K562 (cell line): ENCODE measurements at regions not wholly inside any gene's neighbourhood (a gene's known extent, or its start where the extent isn't known, plus 50 kb on each side); places are given as distances from the start of the nearest gene placed in this dataset.

ENCODE experiments used
- ATAC-seq: fragments of 200-7000 bp; cut with Tn5 transposase; 3 replicates; pipeline ENCODE4 v1.9.1; 2020; ENCODE audit warnings: moderate library complexity
- BruUV-seq: library from RNA; stranded (reverse); fragments of 400-500 nt; replicated peaks from 2 replicates; lab custom pipeline; 2021; lab: Mats Ljungman, UMichigan
- CTCF ChIA-PET: fragments of 300-600 bp; formaldehyde crosslinking; extraction: SDS; loops from one replicate; lab custom pipeline; 2021; ENCODE audit warnings: low intra/inter-chr PET ratio; lab: Yijun Ruan, JAX
- POLR2A ChIA-PET: fragments of 300-600, 350-650 bp; sonication (Branson Sonifier 250); formaldehyde crosslinking; extraction: SDS; loops from one replicate; lab custom pipeline; 2021; ENCODE audit warnings: antibody characterized with exemption, inconsistent platforms; lab: Yijun Ruan, JAX
- DNase-seq, 4 experiments: peaks; one replicate each; pipeline versions ENCODE4 v3.0.0 to v3.0.0-alpha.2; 2011 to 2018; ENCODE audit warnings: low spot score in 3 of 4, mixed read lengths in 3 of 4; ENCODE audit errors: extremely low read depth in 1 of 4
- FAIRE-seq: peaks from 2 replicates; lab custom pipeline; 2011; peaks lifted over from hg19 to GRCh38; lab: Jason Lieb, UNC
- H2AFZ ChIP-seq: 2 replicates; pipeline ENCODE4 v1.6.0; 2011; ENCODE audit warnings: low read depth, low read length, control low read depth, inconsistent platforms
- H3K27ac ChIP-seq: fragments of 200-600 bp; 3 replicates; pipeline ENCODE4 v1.8.0; 2011; ENCODE audit warnings: low read depth, mild to moderate bottlenecking, control low read depth, inconsistent platforms, low read length, moderate library complexity, mixed read lengths; ENCODE audit errors: extremely low read depth
- H3K27me3 ChIP-seq, 2 experiments: fragments of 300-600 bp in 1 of 2; 2 replicates in 1 of 2; 3 replicates in 1 of 2; pipeline versions ENCODE4 v1.6.0 to v1.8.0; 2011; ENCODE audit warnings: inconsistent platforms in 2 of 2, low read length in 2 of 2, mild to moderate bottlenecking in 1 of 2, mixed read lengths in 1 of 2, moderate library complexity in 1 of 2; ENCODE audit not compliant: control insufficient read depth in 2 of 2, insufficient read depth in 2 of 2
- H3K36me3 ChIP-seq: fragments of 300-600 bp; 3 replicates; pipeline ENCODE4 v1.8.0; 2011; ENCODE audit warnings: mild to moderate bottlenecking, low read length, inconsistent platforms; ENCODE audit not compliant: control insufficient read depth, insufficient read depth
- H3K4me1 ChIP-seq, 2 experiments: fragments of 200-600 bp in 1 of 2; replicated peaks in 1 of 2; 2 replicates in 1 of 2; 3 replicates in 1 of 2; pipeline versions ENCODE4 v1.5.1 to v1.8.0; 2011; ENCODE audit warnings: inconsistent platforms in 2 of 2, low read length in 2 of 2, mild to moderate bottlenecking in 1 of 2, mixed read lengths in 1 of 2, moderate library complexity in 1 of 2; ENCODE audit not compliant: control insufficient read depth in 2 of 2, insufficient read depth in 2 of 2
- H3K4me2 ChIP-seq: 2 replicates; pipeline ENCODE4 v1.6.1; 2011; ENCODE audit warnings: low read length, control low read depth, inconsistent platforms, mixed read lengths; ENCODE audit not compliant: insufficient read depth
- H3K4me3 ChIP-seq: fragments of 200-600 bp; sonication (generic), shearing (Covaris generic); 2 replicates; pipeline ENCODE4 v1.5.1; 2016; ENCODE audit warnings: control low read depth, inconsistent platforms
- H3K79me2 ChIP-seq: fragments of 200-600 bp; 3 replicates; pipeline ENCODE4 v1.8.0; 2011; ENCODE audit warnings: low read length, inconsistent platforms; ENCODE audit not compliant: control insufficient read depth, insufficient read depth
- H3K9ac ChIP-seq, 2 experiments: 2 replicates each; pipeline versions ENCODE4 v1.6.0 to v1.6.1; 2011; ENCODE audit warnings: low read depth in 2 of 2, low read length in 2 of 2, control low read depth in 1 of 2, inconsistent platforms in 1 of 2, mild to moderate bottlenecking in 1 of 2, mixed read lengths in 1 of 2; ENCODE audit not compliant: insufficient read depth in 1 of 2
- H3K9me1 ChIP-seq: one replicate; pipeline ENCODE4 v1.6.0; 2011; ENCODE audit warnings: inconsistent platforms, mild to moderate bottlenecking, low read length, moderate library complexity; ENCODE audit not compliant: control insufficient read depth, insufficient read depth
- H3K9me3 ChIP-seq: replicated peaks from 2 replicates; pipeline ENCODE4 v1.5.1; 2011; ENCODE audit warnings: low read depth, low read length, inconsistent platforms; ENCODE audit not compliant: control insufficient read depth, insufficient read depth
- H4K20me1 ChIP-seq: replicated peaks from 2 replicates; pipeline ENCODE4 v1.6.1; 2011; ENCODE audit warnings: low read length, inconsistent platforms, mixed read lengths; ENCODE audit not compliant: control insufficient read depth, insufficient read depth
- ELF1 ChIP-seq: fragments of 200-800 bp; sonication (Bioruptor generic); IDR thresholded peaks from 2 replicates; pipeline ENCODE4 v1.6.1; 2016; ENCODE audit warnings: missing genetic modification characterization, missing compliant biosample characterization
- GATAD2A ChIP-seq: fragments of 450-650 bp; IDR thresholded peaks from 2 replicates; pipeline ENCODE4 v1.6.1; 2017
- MEF2D ChIP-seq: conservative IDR thresholded peaks from 2 replicates; pipeline ENCODE4 v1.6.1; 2016; ENCODE audit warnings: low read depth, missing genetic modification characterization, missing compliant biosample characterization
- MIER1 ChIP-seq: fragments of 450-650 bp; IDR thresholded peaks from 2 replicates; pipeline ENCODE4 v1.6.1; 2016; ENCODE audit warnings: antibody characterized with exemption, mild to moderate bottlenecking, low read depth
- SP1 ChIP-seq: sonication (generic); formaldehyde crosslinking; IDR thresholded peaks from 2 replicates; pipeline ENCODE4 v1.8.1; 2022; ENCODE audit warnings: mild to moderate bottlenecking, missing genetic modification reagents
- TEAD1 ChIP-seq, 2 experiments: fragments of 450-650 bp in 1 of 2; sonication (generic) in 1 of 2; formaldehyde crosslinking; IDR thresholded peaks; 2 replicates each; pipeline versions ENCODE4 v1.4.0 to v1.8.0; 2020 to 2022; ENCODE audit warnings: mild to moderate bottlenecking in 2 of 2, missing genetic modification reagents in 1 of 2
- ZFPM2 ChIP-seq: fragments of 250-450 bp; sonication (Bioruptor Pico); IDR thresholded peaks from 2 replicates; pipeline ENCODE4 v1.5.1; 2022; ENCODE audit warnings: mild to moderate bottlenecking
- ZNF695 ChIP-seq: fragments of 450-650 bp; formaldehyde crosslinking; IDR thresholded peaks from 2 replicates; pipeline ENCODE4 v1.4.0; 2020; ENCODE audit warnings: mild to moderate bottlenecking, moderate library complexity
- ZNF707 ChIP-seq: fragments of 250-450 bp; sonication (Bioruptor Pico); conservative IDR thresholded peaks from 2 replicates; pipeline ENCODE4 v1.8.0; 2022; ENCODE audit warnings: inconsistent platforms, mild to moderate bottlenecking, moderate library complexity
- ZNF77 ChIP-seq: fragments of 250-450 bp; sonication (Bioruptor Pico); IDR thresholded peaks from 2 replicates; pipeline ENCODE4 v1.5.0; 2020
- WGBS: fragments of 100-300 bp; shearing (Covaris generic); methylation state at CpG from one replicate; pipeline ENCODE4 v1.1.6; 2016; ENCODE audit warnings: low coverage, mixed read lengths; ENCODE audit not compliant: insufficient coverage; ENCODE audit errors: missing lambda C conversion rate; 5-methylcytosine and 5-hydroxymethylcytosine counted together
- in situ Hi-C: fragments of 300-500 bp; cut with MboI; formaldehyde crosslinking; loops from 4 replicates; pipeline ENCODE4 v1.15.0; 2018; ENCODE audit warnings: inconsistent platforms, mixed read lengths
- intact Hi-C: fragments of 100-400 bp; cut with micrococcal nuclease; formaldehyde crosslinking; loops from 2 replicates; pipeline ENCODE4 v1.14.2; 2022

- Histone ChIP-seq H3K79me2 (no peaks in the 10 kb centered on the region), H3K27ac (no peak overlapping the region), H3K9me1 (no peaks in the 10 kb centered on the region), H2AFZ (no peak overlapping the region), H3K9ac (no peak overlapping the region), H3K27me3 (peaks cover 3 to 11% of the 10 kb centered on the region in 2 experiments; a peak in 1 of 5 replicates), H3K4me3 (no peak overlapping the region), H3K9me3 (no peaks in the 10 kb centered on the region), H3K36me3 (no peaks in the 10 kb centered on the region), H3K4me2 (no peak overlapping the region), H4K20me1 (no peaks in the 10 kb centered on the region), H3K4me1 (no peaks in the 10 kb centered on the region)
- TF ChIP-seq ELF1 (no peak), ZNF707 (CRISPR knock-in tag) (no peak), GATAD2A (no peak), SP1 (CRISPR knock-in tag) (no peak), ZNF695 (CRISPR knock-in tag) (no peak), ZNF77 (no peak), TEAD1 (CRISPR knock-in tag; IDR thresholded peaks at IDR 0.05) (no peak)
- no TSS peak for BruUV-seq
- in situ Hi-C loops (no loop called here), intact Hi-C loops (no loop called here)
- ChIA-PET CTCF (no interaction called here), POLR2A (interaction anchor here (1.6 kb wide), 1 partner anchor 10 kb away, joined by 3 read pairs; no protein-coding TSS in a partner anchor)
- no peak for DNase-seq
- FAIRE-seq, result no peak
- WGBS, result 1% methylated on average over 9 of the region's 9 CpGs
- no peak for ATAC-seq
These were observed 277.6 kb upstream of the CDH4 start for GRCh38 chr20:60974441-60974945.

- no peaks in the 10 kb centered on the region for H3K4me1 ChIP-seq
- intact Hi-C loops, result no loop called here
- POLR2A ChIA-PET, result interaction anchor here (0.9 to 1.0 kb wide), 2 partner anchors 8 to 23 kb away, joined by 3 read pairs; no protein-coding TSS in a partner anchor
- no peak overlapping the region for H2AFZ ChIP-seq
- BruUV-seq, result no TSS peak
- H3K9me3 ChIP-seq, result no peaks in the 10 kb centered on the region
- no peaks in the 10 kb centered on the region for H3K79me2 ChIP-seq
- H4K20me1 ChIP-seq, result no peaks in the 10 kb centered on the region
- H3K27ac ChIP-seq, result no peak overlapping the region
- TF ChIP-seq MEF2D (tag), result no peak
- TF ChIP-seq ZFPM2, result no peak
- no peak for TF ChIP-seq MIER1
- in situ Hi-C loops, result no loop called here
- DNase-seq (no peak), FAIRE-seq (no peak), ATAC-seq (no peak)
- WGBS, result 1% methylated on average over 15 of the region's 15 CpGs
- no peak overlapping the region for H3K9ac ChIP-seq
- H3K9me1 ChIP-seq, result no peaks in the 10 kb centered on the region
- H3K27me3 ChIP-seq, result peaks cover 3 to 11% of the 10 kb centered on the region in 2 experiments; a peak in 1 of 5 replicates
- no peak overlapping the region for H3K4me2 ChIP-seq
- H3K36me3 ChIP-seq, result no peaks in the 10 kb centered on the region
- no peak overlapping the region for H3K4me3 ChIP-seq
- CTCF ChIA-PET, result no interaction called here
These were observed 275.9 kb upstream of the CDH4 start for GRCh38 chr20:60976139-60976538.
